Ovary (tissue), 7 donors: ENCODE measurements at regions not wholly inside any gene's neighbourhood (a gene's known extent, or its start where the extent isn't known, plus 50 kb on each side); places are given as distances from the start of the nearest gene placed in this dataset.

Experiments used
- DNase-seq, 5 donors: peaks; one replicate each; pipeline ENCODE4 v3.0.0-alpha.2; 2019 to 2020
- H3K27ac ChIP-seq, 2 donors: fragments of 200-600 bp; one replicate each; pipeline versions ENCODE4 v1.5.1 to v1.8.0; 2019 to 2022
- H3K27me3 ChIP-seq: fragments of 200-600 bp; one replicate; pipeline ENCODE4 v1.8.0; 2022
- H3K36me3 ChIP-seq: fragments of 200-600 bp; sonication (generic); one replicate; pipeline ENCODE4 v1.5.1; 2019
- H3K4me1 ChIP-seq: one replicate; pipeline ENCODE4 v1.8.1; 2013; ENCODE audit warnings: mild to moderate bottlenecking, moderate library complexity; ENCODE audit not compliant: insufficient read depth
- H3K4me3 ChIP-seq: fragments of 200-600 bp; sonication (generic); one replicate; pipeline ENCODE4 v1.5.1; 2017
- H3K9me3 ChIP-seq, 2 donors: fragments of 200-600 bp in 1 of 2; sonication (generic) in 1 of 2; one replicate each; pipeline versions ENCODE4 v1.5.1 to v1.8.1; 2013 to 2019; ENCODE audit warnings: mild to moderate bottlenecking in 1 of 2, moderate library complexity in 1 of 2
- CTCF ChIP-seq, 3 donors: fragments of 450-650 bp in 2 of 3; fragments of 200-600 bp in 1 of 3; IDR thresholded peaks; one replicate each; pipeline versions ENCODE4 v1.5.1 to v1.8.0; 2016 to 2022; ENCODE audit warnings: antibody characterized with exemption in 3 of 3, mild to moderate bottlenecking in 1 of 3
- EP300 ChIP-seq: sonication (generic); formaldehyde crosslinking; IDR thresholded peaks from one replicate; pipeline ENCODE4 v1.6.1; 2017; ENCODE audit warnings: antibody characterized with exemption
- POLR2A ChIP-seq: fragments of 450-650 bp; IDR thresholded peaks from one replicate; pipeline ENCODE4 v1.6.1; 2017; ENCODE audit warnings: antibody characterized with exemption, mild to moderate bottlenecking, moderate library complexity
- WGBS, 3 donors: extraction: QIAGEN DNeasy Blood & Tissue Kit in 1 of 3; methylation state at CpG; one replicate each; pipeline versions ENCODE4 v1.1.5 to v1.1.7; 2013 to 2017; 5-methylcytosine and 5-hydroxymethylcytosine counted together
- intact Hi-C, 4 donors: fragments of 100-400 bp; cut with DNase I; formaldehyde crosslinking; loops; one replicate each; pipeline versions ENCODE4 v1.11.0 to v1.15.1; 2022 to 2023
- donor health status: DM: no; HTN: no; CAD: no; lungs with moderate emphysema.
- donor health status: DM: no; HTN: no; CAD: no.
- donor health status: Bipolar disorder and iron deficiency.
- donor health status: DM: no; HTN: no; CAD: no.
- donor health status: DM: yes; HTN: yes; CAD: no.

DNA sequence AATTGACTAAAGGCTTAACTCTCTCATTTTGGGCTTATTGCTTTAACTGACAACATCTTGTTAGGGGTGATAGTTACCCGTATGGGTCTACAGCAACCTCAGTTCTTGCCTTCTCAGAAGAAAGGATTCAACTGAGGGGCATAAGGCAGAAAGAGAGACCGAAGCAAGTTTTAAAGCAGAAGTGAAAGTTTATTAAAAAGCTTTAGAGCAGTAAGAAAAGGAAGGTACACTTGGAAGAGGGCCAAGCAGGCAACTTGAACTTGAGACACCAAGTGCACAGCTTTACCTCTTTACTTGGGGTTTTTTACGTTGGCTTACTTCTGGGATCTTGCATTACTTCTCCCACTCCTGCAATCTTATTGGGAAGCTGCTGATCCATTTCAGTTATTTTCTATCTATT is 246.9 kb upstream of the PRR20A start:
- 83 to 88% (median 87%) methylated on average over 3 of the region's 3 CpGs for WGBS, 3 donors

GRCh38 chr13:56900549-56901279 is 240.0 kb upstream of the PRR20A start:
- Histone ChIP-seq H3K4me3 (no peak overlapping the region), H3K4me1 (no peaks in the 10 kb centered on the region), H3K36me3 (no peaks in the 10 kb centered on the region), H3K9me3 (no peaks in the 10 kb centered on the region), H3K27me3 (no peaks in the 10 kb centered on the region), H3K27ac (no peak overlapping the region)
- TF ChIP-seq POLR2A (no peak), CTCF (IDR thresholded peaks at IDR 0.05) (no peak), EP300 (no peak)
- intact Hi-C loops: no loop called here
- 94 to 97% (median 95%) methylated on average over 28 to 30 of the region's 30 CpGs for WGBS, 3 donors
- DNase-seq: no peak

More for the DNA sequence above, 246.9 kb upstream of the PRR20A start:
- Histone ChIP-seq H3K4me1 (no peaks in the 10 kb centered on the region), H3K9me3 (no peaks in the 10 kb centered on the region), H3K27ac (no peak overlapping the region), H3K36me3 (no peaks in the 10 kb centered on the region), H3K4me3 (no peak overlapping the region), H3K27me3 (peaks cover 3% of the 10 kb centered on the region)
- DNase-seq: no peak
- TF ChIP-seq EP300: no peak
- TF ChIP-seq CTCF (IDR thresholded peaks at IDR 0.05): no peak
- TF ChIP-seq POLR2A: no peak
- intact Hi-C loops: no loop called here

- H3K36me3 ChIP-seq: no peaks in the 10 kb centered on the region
- H3K4me1 ChIP-seq: no peaks in the 10 kb centered on the region
- WGBS, 3 donors: 92 to 96% (median 95%) methylated on average over 9 of the region's 9 CpGs
- H3K27me3 ChIP-seq: no peaks in the 10 kb centered on the region
- DNase-seq: no peak
- intact Hi-C loops: no loop called here
- TF ChIP-seq POLR2A (no peak), CTCF (IDR thresholded peaks at IDR 0.05) (no peak), EP300 (no peak)
- H3K9me3 ChIP-seq: no peaks in the 10 kb centered on the region
- H3K27ac ChIP-seq: no peak overlapping the region
- H3K4me3 ChIP-seq: no peak overlapping the region
These were observed 238.4 kb upstream of the PRR20A start for GRCh38 chr13:56902276-56902675.

GRCh38 chr13:56903710-56904282 is 236.9 kb upstream of the PRR20A start:
- TF ChIP-seq EP300: no peak
- no peak for TF ChIP-seq POLR2A
- TF ChIP-seq CTCF (IDR thresholded peaks at IDR 0.05): no peak
- H3K27ac ChIP-seq: no peak overlapping the region
- no peak for DNase-seq
- 76 to 85% (median 76%) methylated on average over 3 of the region's 3 CpGs for WGBS, 3 donors
- H3K27me3 ChIP-seq: no peaks in the 10 kb centered on the region
- no peaks in the 10 kb centered on the region for H3K9me3 ChIP-seq
- intact Hi-C loops: no loop called here
- no peak overlapping the region for H3K4me3 ChIP-seq
- H3K36me3 ChIP-seq: no peaks in the 10 kb centered on the region
- H3K4me1 ChIP-seq: no peaks in the 10 kb centered on the region
